SH-SY5Y (cell line): ENCODE measurements at regions not wholly inside any gene's neighbourhood (a gene's known extent, or its start where the extent isn't known, plus 50 kb on each side); places are given as distances from the start of the nearest gene placed in this dataset.

Source experiments
- GATA2 ChIP-seq: IDR thresholded peaks from 2 replicates; pipeline ENCODE4 v1.6.1; 2011; ENCODE audit warnings: mild to moderate bottlenecking, low read depth, low read length
- GATA3 ChIP-seq: IDR thresholded peaks from 2 replicates; pipeline ENCODE4 v1.6.1; 2011; ENCODE audit warnings: low read depth, mild to moderate bottlenecking, low read length, moderate library complexity

GRCh38 chr4:115234405-115235093 lies 121.1 kb upstream of the NDST4 start:
- TF ChIP-seq GATA2, result no peak
- no peak for TF ChIP-seq GATA3

GRCh38 chr4:115233600-115233999 lies 120.2 kb upstream of the NDST4 start:
- TF ChIP-seq GATA2 (no peak), GATA3 (no peak)

GRCh38 chr4:115229873-115230272 lies 116.5 kb upstream of the NDST4 start:
- TF ChIP-seq GATA3, result no peak
- TF ChIP-seq GATA2, result no peak

- no peak for TF ChIP-seq GATA3
- no peak for TF ChIP-seq GATA2
Measured at GRCh38 chr4:115228851-115229250, 115.4 kb upstream of the NDST4 start.

- TF ChIP-seq GATA3, result no peak
- TF ChIP-seq GATA2, result no peak
Measured at GRCh38 chr4:115222061-115222460, 108.6 kb upstream of the NDST4 start.

GRCh38 chr4:115219862-115220261 lies 106.4 kb upstream of the NDST4 start:
- TF ChIP-seq GATA2, result no peak
- TF ChIP-seq GATA3, result no peak

GRCh38 chr4:115219315-115219860 lies 106.0 kb upstream of the NDST4 start:
- TF ChIP-seq GATA2, result no peak
- TF ChIP-seq GATA3, result no peak

- TF ChIP-seq GATA3, result no peak
- TF ChIP-seq GATA2, result no peak
Measured at GRCh38 chr4:115215935-115216334, 102.5 kb upstream of the NDST4 start.

- no peak for TF ChIP-seq GATA3
- no peak for TF ChIP-seq GATA2
Measured at GRCh38 chr4:115213716-115214115, 100.3 kb upstream of the NDST4 start.

GRCh38 chr4:115201042-115201330 lies 87.6 kb upstream of the NDST4 start:
- no peak for TF ChIP-seq GATA2
- TF ChIP-seq GATA3, result no peak

GRCh38 chr4:115190529-115190928 lies 77.1 kb upstream of the NDST4 start:
- TF ChIP-seq GATA3 (no peak), GATA2 (no peak)

- no peak for TF ChIP-seq GATA2
- TF ChIP-seq GATA3, result no peak
Measured at GRCh38 chr4:115187136-115187535, 73.7 kb upstream of the NDST4 start.

- TF ChIP-seq GATA3, result no peak
- TF ChIP-seq GATA2, result no peak
Measured at GRCh38 chr4:115171220-115171619, 57.8 kb upstream of the NDST4 start.

GRCh38 chr4:115165503-115165902 lies 52.1 kb upstream of the NDST4 start:
- no peak for TF ChIP-seq GATA2
- no peak for TF ChIP-seq GATA3
